HepG2 (cell line): ENCODE measurements at regions not wholly inside any gene's neighbourhood (a gene's known extent, or its start where the extent isn't known, plus 50 kb on each side); places are given as distances from the start of the nearest gene placed in this dataset.

Source experiments
- EHMT2 ChIP-seq: fragments of 200-600 bp; sonication (generic); IDR thresholded peaks from 2 replicates; pipeline ENCODE4 v1.7.0; 2017; ENCODE audit warnings: antibody characterized with exemption, low read depth, low read length, borderline replicate concordance
- ESRRA ChIP-seq: sonication (generic); formaldehyde crosslinking; IDR thresholded peaks from 2 replicates; pipeline ENCODE4 v1.5.1; 2020; ENCODE audit warnings: mild to moderate bottlenecking, low read depth, missing genetic modification reagents
- EZH2 ChIP-seq: conservative IDR thresholded peaks from 2 replicates; pipeline ENCODE4 v1.6.1; 2012; ENCODE audit warnings: mild to moderate bottlenecking, low read depth, low read length, moderate library complexity
- GATA4 ChIP-seq: sonication (generic); IDR thresholded peaks from 2 replicates; pipeline ENCODE4 v1.6.1; 2016; ENCODE audit warnings: antibody characterized with exemption, low read depth, borderline replicate concordance
- HHEX ChIP-seq: IDR thresholded peaks from 2 replicates; pipeline ENCODE4 v1.6.1; 2016; ENCODE audit warnings: control low read depth
- HMG20B ChIP-seq: conservative IDR thresholded peaks from 2 replicates; pipeline ENCODE4 v1.6.1; 2016; ENCODE audit warnings: missing genetic modification reagents, missing compliant biosample characterization
- KDM5B ChIP-seq: sonication (generic); formaldehyde crosslinking; IDR thresholded peaks from 2 replicates; pipeline ENCODE4 v1.4.0; 2020; ENCODE audit warnings: missing genetic modification reagents, mild to moderate bottlenecking, borderline replicate concordance
- MTF2 ChIP-seq: sonication (generic); formaldehyde crosslinking; IDR thresholded peaks from 2 replicates; pipeline ENCODE4 v1.5.0; 2020; ENCODE audit warnings: missing genetic modification reagents, borderline replicate concordance
- RAD51 ChIP-seq: fragments of 450-650 bp; IDR thresholded peaks from 2 replicates; pipeline ENCODE4 v1.6.1; 2016; ENCODE audit warnings: borderline replicate concordance
- RXRA ChIP-seq: sonication (generic); formaldehyde crosslinking; IDR thresholded peaks from 2 replicates; pipeline ENCODE4 v1.5.1; 2020; ENCODE audit warnings: missing genetic modification reagents
- SMAD3 ChIP-seq: sonication (generic); formaldehyde crosslinking; IDR thresholded peaks from 2 replicates; pipeline ENCODE4 v1.4.0; 2020; ENCODE audit warnings: missing genetic modification reagents
- ZGPAT ChIP-seq: IDR thresholded peaks from 2 replicates; pipeline ENCODE4 v1.6.1; 2016; ENCODE audit warnings: mild to moderate bottlenecking
- ZNF138 ChIP-seq: sonication (generic); formaldehyde crosslinking; IDR thresholded peaks from 2 replicates; pipeline ENCODE4 v1.5.0; 2020; ENCODE audit warnings: mild to moderate bottlenecking, low read depth, missing genetic modification reagents
- ZNF180 ChIP-seq: sonication (generic); formaldehyde crosslinking; IDR thresholded peaks from 2 replicates; pipeline ENCODE4 v1.4.0; 2020; ENCODE audit warnings: low read depth, missing genetic modification reagents, borderline replicate concordance
- ZNF232 ChIP-seq: sonication (generic); formaldehyde crosslinking; IDR thresholded peaks from 2 replicates; pipeline ENCODE4 v1.4.0; 2020; ENCODE audit warnings: missing genetic modification reagents, borderline replicate concordance
- ZNF282 ChIP-seq: fragments of 450-650 bp; IDR thresholded peaks from 2 replicates; pipeline ENCODE4 v1.6.1; 2018; ENCODE audit not compliant: partially characterized antibody
- ZNF414 ChIP-seq: sonication (generic); formaldehyde crosslinking; IDR thresholded peaks from 2 replicates; pipeline ENCODE4 v1.5.0; 2020; ENCODE audit warnings: missing genetic modification reagents
- ZNF468 ChIP-seq: sonication (generic); formaldehyde crosslinking; IDR thresholded peaks from 2 replicates; pipeline ENCODE4 v1.8.0; 2022; ENCODE audit warnings: mild to moderate bottlenecking, moderate library complexity, missing genetic modification reagents
- ZNF598 ChIP-seq: sonication (generic); formaldehyde crosslinking; IDR thresholded peaks from 2 replicates; pipeline ENCODE4 v1.5.1; 2020; ENCODE audit warnings: mild to moderate bottlenecking, missing genetic modification reagents, borderline replicate concordance
- ZNF678 ChIP-seq: sonication (generic); formaldehyde crosslinking; IDR thresholded peaks from 2 replicates; pipeline ENCODE4 v1.4.0; 2020; ENCODE audit warnings: mild to moderate bottlenecking, missing genetic modification reagents
- ZNF772 ChIP-seq: sonication (generic); formaldehyde crosslinking; IDR thresholded peaks from 2 replicates; pipeline ENCODE4 v1.5.0; 2020; ENCODE audit warnings: mild to moderate bottlenecking, missing genetic modification reagents
- TF ChIP-seq, protein P1 (sequence below): IDR thresholded peaks from 2 replicates; pipeline ENCODE4 v1.6.1; 2016; ENCODE audit warnings: missing genetic modification reagents, missing compliant biosample characterization
- TF ChIP-seq, protein P2 (sequence below): sonication (generic); formaldehyde crosslinking; IDR thresholded peaks from 2 replicates; pipeline ENCODE4 v1.8.0; 2022; ENCODE audit warnings: missing genetic modification reagents, mild to moderate bottlenecking, moderate library complexity, borderline replicate concordance
- TF ChIP-seq, protein P3 (sequence below): IDR thresholded peaks from 2 replicates; pipeline ENCODE4 v1.6.1; 2016; ENCODE audit warnings: missing biosample characterization, missing genetic modification reagents, low read depth

DNA sequence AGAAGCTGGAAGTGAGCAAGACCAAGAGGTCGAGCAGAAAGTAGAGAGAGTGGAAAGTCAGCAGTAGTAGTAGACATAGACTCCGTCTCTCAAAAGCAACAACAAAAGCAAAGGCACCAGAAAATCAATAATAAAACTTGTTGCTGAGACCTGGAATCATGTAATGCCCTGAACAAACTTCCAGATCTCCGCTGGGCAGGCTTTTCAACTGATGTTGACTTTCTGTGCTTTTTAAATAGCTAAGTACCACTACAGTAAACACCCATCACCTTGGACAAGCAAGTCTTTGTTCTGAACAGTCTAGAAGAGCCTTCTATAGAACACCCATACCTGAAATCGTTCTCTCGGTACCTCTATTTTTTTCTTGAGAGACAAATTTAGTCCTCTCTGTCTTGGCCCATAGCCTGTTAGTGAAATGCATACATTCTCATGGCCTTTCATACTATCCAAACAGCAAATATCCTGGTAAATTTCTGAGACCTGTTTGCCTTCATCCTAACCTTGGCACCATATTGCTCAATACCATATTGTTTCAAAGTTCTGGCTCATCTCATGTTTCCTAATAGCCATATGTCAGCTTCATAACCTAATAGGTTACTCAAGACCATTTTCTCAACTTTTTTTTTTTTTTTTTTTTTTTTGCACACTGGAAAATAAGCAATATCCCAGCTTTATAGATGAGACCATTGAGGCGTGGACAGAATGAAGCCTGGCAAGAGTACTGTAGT, 200.6 kb upstream of the RBPJ start (continued):
- TF ChIP-seq RAD51 (no peak), HHEX (CRISPR knock-in tag) (no peak), ZNF468 (CRISPR knock-in tag) (no peak), HMG20B (CRISPR knock-in tag) (no peak), ZNF180 (CRISPR knock-in tag) (no peak), ZNF138 (CRISPR knock-in tag) (no peak), ZNF414 (CRISPR knock-in tag) (no peak), ZNF232 (CRISPR knock-in tag) (no peak), KDM5B (CRISPR knock-in tag) (no peak), ZGPAT (peak; percentile 48; the same call in 1 of the 2 replicates), GATA4 (no peak), ZNF678 (CRISPR knock-in tag) (no peak), SMAD3 (no peak), ZNF598 (no peak), ZNF282 (no peak), EZH2 (no peak), EHMT2 (peak; percentile 44; the same call in 1 of the 2 replicates), ESRRA (CRISPR knock-in tag) (no peak), ZNF772 (CRISPR knock-in tag) (no peak), RXRA (CRISPR knock-in tag) (no peak), MTF2 (CRISPR knock-in tag) (no peak)
- TF ChIP-seq, protein P1, sequence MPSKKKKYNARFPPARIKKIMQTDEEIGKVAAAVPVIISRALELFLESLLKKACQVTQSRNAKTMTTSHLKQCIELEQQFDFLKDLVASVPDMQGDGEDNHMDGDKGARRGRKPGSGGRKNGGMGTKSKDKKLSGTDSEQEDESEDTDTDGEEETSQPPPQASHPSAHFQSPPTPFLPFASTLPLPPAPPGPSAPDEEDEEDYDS (CRISPR knock-in tag), result no peak
- TF ChIP-seq, protein P2, sequence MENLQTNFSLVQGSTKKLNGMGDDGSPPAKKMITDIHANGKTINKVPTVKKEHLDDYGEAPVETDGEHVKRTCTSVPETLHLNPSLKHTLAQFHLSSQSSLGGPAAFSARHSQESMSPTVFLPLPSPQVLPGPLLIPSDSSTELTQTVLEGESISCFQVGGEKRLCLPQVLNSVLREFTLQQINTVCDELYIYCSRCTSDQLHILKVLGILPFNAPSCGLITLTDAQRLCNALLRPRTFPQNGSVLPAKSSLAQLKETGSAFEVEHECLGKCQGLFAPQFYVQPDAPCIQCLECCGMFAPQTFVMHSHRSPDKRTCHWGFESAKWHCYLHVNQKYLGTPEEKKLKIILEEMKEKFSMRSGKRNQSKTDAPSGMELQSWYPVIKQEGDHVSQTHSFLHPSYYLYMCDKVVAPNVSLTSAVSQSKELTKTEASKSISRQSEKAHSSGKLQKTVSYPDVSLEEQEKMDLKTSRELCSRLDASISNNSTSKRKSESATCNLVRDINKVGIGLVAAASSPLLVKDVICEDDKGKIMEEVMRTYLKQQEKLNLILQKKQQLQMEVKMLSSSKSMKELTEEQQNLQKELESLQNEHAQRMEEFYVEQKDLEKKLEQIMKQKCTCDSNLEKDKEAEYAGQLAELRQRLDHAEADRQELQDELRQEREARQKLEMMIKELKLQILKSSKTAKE (CRISPR knock-in tag), result no peak
- TF ChIP-seq, protein P3, sequence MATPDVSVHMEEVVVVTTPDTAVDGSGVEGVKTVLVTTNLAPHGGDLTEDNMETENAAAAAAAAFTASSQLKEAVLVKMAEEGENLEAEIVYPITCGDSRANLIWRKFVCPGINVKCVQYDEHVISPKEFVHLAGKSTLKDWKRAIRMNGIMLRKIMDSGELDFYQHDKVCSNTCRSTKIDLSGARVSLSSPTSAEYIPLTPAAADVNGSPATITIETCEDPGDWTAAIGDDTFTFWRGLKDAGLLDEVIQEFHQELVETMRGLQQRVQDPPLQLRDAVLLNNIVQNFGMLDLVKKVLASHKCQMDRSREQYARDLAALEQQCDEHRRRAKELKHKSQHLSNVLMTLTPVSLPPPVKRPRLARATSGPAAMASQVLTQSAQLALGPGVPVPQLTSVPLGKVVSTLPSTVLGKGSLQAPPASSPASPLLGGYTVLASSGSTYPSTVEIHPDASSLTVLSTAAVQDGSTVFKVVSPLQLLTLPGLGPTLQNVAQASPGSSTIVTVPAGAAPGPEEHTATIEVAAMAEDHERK (CRISPR knock-in tag), result no peak
